GM18505 (cell line): ENCODE measurements at regions not wholly inside any gene's neighbourhood (a gene's known extent, or its start where the extent isn't known, plus 50 kb on each side); places are given as distances from the start of the nearest gene placed in this dataset.
"Not testable (repeated sequence)": the region's sequence is repeated elsewhere in the genome, so short reads cannot be mapped to it uniquely, and the experiment has no call there.

Source experiments
- ATAC-seq: cut with Tn5 transposase; IDR thresholded peaks from one replicate; pipeline ENCODE4 v1.9.1; 2021; ENCODE audit not compliant: unreplicated experiment
- POLR2A ChIP-seq: IDR thresholded peaks from 4 replicates; pipeline ENCODE4 v1.6.1; 2011; ENCODE audit warnings: borderline replicate concordance; ENCODE audit not compliant: insufficient read depth, insufficient read length; ENCODE audit errors: extremely low read depth

- no peak for ATAC-seq
These were observed 145.2 kb downstream of the ADRA2C start for GRCh38 chr4:3911252-3911856.

GRCh38 chr4:3914511-3914910 lies 148.3 kb downstream of the ADRA2C start:
- ATAC-seq: not testable (repeated sequence)

More at GRCh38 chr4:3911252-3911856, 145.2 kb downstream of the ADRA2C start:
- TF ChIP-seq POLR2A: no peak

GRCh38 chr4:3919509-3919908 lies 153.3 kb downstream of the ADRA2C start:
- not testable (repeated sequence) for ATAC-seq

GRCh38 chr4:3921902-3922301 lies 155.7 kb downstream of the ADRA2C start:
- ATAC-seq: not testable (repeated sequence)

GRCh38 chr4:3925841-3926240 lies 159.7 kb downstream of the ADRA2C start:
- ATAC-seq: not testable (repeated sequence)

GRCh38 chr4:3926271-3926670 lies 160.1 kb downstream of the ADRA2C start:
- not testable (repeated sequence) for ATAC-seq

GRCh38 chr4:3926969-3927755 lies 161.0 kb downstream of the ADRA2C start:
- ATAC-seq: not testable (repeated sequence)

GRCh38 chr4:3929431-3929830 lies 163.2 kb downstream of the ADRA2C start:
- not testable (repeated sequence) for ATAC-seq

- not testable (repeated sequence) for ATAC-seq
These were observed 166.5 kb downstream of the ADRA2C start for GRCh38 chr4:3932734-3933133.

GRCh38 chr4:3935406-3935805 lies 169.2 kb downstream of the ADRA2C start:
- ATAC-seq: not testable (repeated sequence)

GRCh38 chr4:3936184-3936583 lies 170.0 kb downstream of the ADRA2C start:
- ATAC-seq: no peak
- no peak for TF ChIP-seq POLR2A

- ATAC-seq: not testable (repeated sequence)
These were observed 171.8 kb downstream of the ADRA2C start for GRCh38 chr4:3937849-3938562.

- not testable (repeated sequence) for ATAC-seq
These were observed 172.5 kb downstream of the ADRA2C start for GRCh38 chr4:3938676-3939075.

GRCh38 chr4:3939954-3940591 lies 173.9 kb downstream of the ADRA2C start:
- ATAC-seq: not testable (repeated sequence)

GRCh38 chr4:3941735-3942522 lies 175.7 kb downstream of the ADRA2C start:
- not testable (repeated sequence) for ATAC-seq

GRCh38 chr4:3942569-3942971 lies 176.4 kb downstream of the ADRA2C start:
- not testable (repeated sequence) for ATAC-seq

GRCh38 chr4:3943051-3943450 lies 176.9 kb downstream of the ADRA2C start:
- not testable (repeated sequence) for ATAC-seq
